Stimulated activated CD4-positive, alpha-beta T cell treated with anti-CD3 and anti-CD28 coated beads, TNF-alpha, amount 100 ng/mL, for 1 hour (primary cell): ENCODE measurements at regions not wholly inside any gene's neighbourhood (a gene's known extent, or its start where the extent isn't known, plus 50 kb on each side); places are given as distances from the start of the nearest gene placed in this dataset.
"Not testable (repeated sequence)": the region's sequence is repeated elsewhere in the genome, so short reads cannot be mapped to it uniquely, and the experiment has no call there.

Experiments
- DNase-seq, 3 donors: peaks; one replicate each; pipeline ENCODE4 v3.0.0-alpha.2; 2020; ENCODE audit warnings: low read depth in 3 of 3, low spot score in 1 of 3

DNA sequence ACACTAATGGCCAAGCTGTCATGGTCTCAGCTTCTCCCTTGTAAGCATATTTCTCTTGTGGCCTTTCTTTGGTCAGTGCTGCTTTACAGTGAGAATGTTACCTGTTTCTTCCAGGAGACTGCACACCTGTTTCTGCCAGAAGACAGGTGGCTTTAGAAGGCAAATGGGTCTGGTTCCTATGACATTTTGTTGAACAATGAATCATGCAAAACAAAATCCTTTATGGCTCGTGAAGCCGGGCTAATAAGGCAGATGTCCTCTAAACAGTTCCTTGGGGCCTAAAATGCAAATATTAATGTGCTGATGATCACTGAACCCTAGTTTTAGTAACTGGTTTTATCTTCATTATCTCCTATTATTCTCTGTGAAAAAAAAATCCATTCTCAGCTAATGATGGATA, 927.6 kb downstream of the GALC start:
- no peak for DNase-seq

GRCh38 chr14:87063181-87063580, 929.8 kb downstream of the GALC start:
- no peak for DNase-seq

- DNase-seq = no peak
These were observed 932.6 kb downstream of the GALC start for GRCh38 chr14:87060405-87060804.

DNA sequence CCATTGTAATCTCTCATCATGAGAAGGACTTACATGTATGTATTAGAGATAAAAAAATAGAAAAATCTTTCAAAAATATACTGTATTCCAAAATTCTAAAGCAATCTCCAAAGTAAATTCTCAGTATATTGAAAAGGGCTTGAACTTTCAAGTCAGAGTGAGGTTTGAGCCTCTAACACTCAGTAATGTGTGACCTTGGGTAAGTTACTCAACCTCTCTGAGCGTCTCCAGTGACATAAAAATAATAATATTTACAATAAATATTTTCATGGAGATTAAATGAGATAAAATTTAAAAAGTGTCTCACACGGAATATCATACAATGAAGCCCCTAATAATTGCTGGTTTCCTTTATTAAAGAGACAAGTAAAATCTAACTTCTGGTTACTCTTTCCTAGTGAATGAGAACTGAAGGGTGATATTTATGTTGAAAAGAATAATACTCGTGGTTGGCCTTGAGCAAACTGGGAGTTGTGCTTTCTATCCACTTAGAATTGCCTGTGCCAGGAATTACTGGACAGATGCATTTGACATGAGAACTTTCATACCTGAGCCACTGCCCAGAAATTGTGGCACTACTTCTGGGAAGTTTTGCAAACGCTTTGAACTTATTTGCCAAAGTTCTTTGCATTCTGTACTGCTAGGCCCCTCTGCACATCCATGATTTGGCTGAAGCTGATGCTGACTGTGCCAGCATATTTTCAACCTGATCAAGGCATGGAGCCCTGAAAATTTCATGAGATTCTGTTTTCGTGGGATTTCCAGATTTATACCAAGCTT, 933.7 kb downstream of the GALC start:
- no peak for DNase-seq

DNA sequence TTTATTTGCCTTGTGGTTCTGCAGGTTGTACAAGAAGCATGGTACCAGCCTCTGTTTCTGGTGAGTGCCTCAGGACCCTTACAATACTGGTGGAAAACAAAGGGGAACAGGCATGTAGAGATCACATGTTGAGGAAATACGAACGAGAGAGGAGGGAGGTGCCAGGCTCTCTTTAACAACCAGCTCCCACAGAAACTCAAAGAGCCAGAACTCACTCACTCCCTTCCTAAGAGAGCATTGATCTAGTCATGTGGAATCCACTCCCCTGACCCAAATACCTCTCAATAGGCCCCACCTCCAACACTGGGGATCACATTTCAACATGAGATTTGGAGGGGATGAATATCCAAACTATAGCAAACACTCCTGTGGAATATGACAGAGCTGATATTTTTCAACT, 938.0 kb downstream of the GALC start:
- no peak for DNase-seq

- no peak for DNase-seq
These were observed 940.2 kb downstream of the GALC start for GRCh38 chr14:87052646-87053225.

DNA sequence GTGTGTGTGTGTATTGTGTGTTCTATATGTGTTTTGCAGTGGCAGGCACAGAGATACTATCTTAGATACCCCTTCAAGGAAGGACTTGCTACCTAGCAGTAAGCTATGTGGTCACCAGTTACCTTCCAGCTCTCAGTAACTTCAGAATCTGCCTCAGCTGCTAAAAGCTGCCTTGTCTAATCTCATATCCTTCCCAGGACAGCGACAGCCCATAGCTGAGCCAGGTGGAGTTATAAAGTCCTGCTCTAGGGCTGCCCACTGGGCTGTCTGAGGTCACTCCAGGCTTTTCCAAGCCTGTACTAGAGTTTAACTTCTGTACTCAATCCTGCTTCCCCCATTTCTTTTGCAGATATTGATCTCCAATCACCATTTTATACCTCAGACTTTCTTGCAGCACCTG, 942.6 kb downstream of the GALC start:
- no peak for DNase-seq

DNA sequence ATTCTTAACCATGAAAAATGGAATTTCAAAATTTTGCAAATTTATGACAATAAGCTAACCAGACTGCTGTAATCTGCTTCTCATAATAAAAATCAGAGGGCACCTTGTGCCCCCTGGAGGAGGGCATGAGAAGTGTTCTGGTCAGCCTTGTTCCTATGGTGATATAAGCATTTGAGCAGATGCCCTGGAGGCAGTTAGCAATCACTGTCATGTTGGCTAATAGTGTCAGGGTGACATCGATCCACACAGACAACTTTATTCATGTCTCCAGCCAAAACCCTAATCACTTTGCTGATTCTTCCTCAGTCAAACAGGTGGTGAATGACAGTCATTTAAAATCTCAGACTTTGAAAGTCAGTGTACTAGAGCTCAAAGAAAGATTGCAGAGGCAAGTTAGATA, 943.0 kb downstream of the GALC start:
- DNase-seq = no peak

DNA sequence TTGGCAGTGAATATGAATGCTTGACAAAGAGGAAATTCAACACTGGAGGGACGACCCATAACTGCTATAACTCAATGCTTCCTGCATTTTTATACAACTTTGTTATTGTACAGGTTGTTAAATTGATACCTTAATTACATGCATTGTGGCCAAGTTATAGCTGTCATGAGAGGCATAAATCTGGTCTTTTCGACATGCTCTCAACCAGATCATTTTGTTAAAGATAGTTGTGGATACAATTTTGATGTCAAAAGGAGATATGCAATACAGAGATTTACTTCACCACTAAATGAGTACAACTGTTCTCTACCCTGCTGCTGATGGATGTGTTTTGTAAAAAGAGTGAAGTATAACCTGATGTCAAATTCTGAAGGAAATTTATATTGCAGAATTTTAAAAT, 946.0 kb downstream of the GALC start:
- no peak for DNase-seq

- no peak for DNase-seq
These were observed 947.0 kb downstream of the GALC start for GRCh38 chr14:87045956-87046355.

GRCh38 chr14:87045246-87045645, 947.7 kb downstream of the GALC start:
- DNase-seq = no peak

GRCh38 chr14:87044807-87045206, 948.2 kb downstream of the GALC start:
- DNase-seq = no peak

DNA sequence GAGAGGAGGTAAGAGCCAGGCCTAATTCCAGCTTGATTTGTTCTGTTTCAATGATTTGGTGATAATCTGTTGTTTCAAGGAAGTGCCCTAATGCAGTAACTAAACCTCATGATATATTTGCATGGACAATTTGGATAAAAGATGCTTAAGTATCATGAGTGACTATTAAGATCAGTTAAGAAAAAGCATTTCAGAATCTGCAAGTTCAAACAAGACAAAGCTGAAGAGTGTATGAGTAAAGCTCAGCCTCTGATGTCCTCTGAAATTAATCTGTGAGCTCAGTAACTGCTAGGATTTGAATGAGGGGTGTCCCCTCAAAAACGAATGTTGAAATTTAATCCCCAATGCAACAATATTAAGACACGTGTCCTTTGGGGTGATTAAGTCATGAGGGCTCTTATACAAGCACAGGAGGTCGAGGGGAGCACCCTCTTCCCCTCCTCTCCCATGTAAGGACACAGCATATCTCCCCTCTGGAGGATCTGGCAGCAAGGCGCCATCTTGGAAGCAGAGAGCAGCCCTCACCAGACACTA, 949.2 kb downstream of the GALC start:
- no peak for DNase-seq

DNA sequence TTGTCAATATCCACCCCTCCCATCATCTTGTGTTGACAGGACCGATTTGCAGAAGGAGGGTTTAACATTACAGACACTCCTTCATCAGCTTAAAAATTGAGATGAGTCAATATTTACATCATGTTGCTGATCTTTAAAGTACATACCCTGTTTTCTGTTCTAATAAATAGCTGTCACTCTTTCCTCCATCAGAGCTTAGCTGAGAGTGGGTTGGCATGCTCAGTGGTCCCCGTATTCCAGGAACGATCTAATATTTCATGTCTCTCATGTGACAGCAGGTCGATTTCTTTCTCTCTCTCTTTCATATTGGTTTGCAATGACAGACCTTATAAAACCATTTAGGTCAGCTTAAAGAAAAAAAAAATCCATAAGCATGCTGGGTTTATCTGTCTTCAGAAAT, 950.6 kb downstream of the GALC start:
- no peak for DNase-seq

- DNase-seq = no peak
These were observed 951.5 kb downstream of the GALC start for GRCh38 chr14:87041290-87042020.

GRCh38 chr14:87034680-87035079, 958.3 kb downstream of the GALC start:
- DNase-seq = no peak

DNA sequence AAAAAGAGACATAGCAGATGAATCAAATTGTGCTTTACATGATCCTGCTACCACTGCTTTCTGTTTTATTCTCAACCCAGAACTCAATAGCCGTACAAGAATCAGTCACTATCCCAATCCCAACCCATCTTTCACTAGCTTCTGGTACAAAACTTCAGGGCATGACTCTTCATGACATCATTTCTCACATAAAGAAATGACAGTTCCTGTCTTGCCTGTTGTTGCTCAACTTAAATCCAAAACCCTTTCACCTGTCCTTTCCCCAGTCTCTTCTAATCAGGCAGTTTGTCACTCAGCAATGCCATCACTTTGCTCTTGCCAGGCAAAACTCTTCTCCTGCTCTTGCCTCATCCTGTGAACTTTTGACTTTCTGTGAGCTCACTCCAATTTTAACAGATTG, 962.8 kb downstream of the GALC start:
- no peak for DNase-seq

- DNase-seq = not testable (repeated sequence)
These were observed 972.9 kb downstream of the GALC start for GRCh38 chr14:87020106-87020505.

DNA sequence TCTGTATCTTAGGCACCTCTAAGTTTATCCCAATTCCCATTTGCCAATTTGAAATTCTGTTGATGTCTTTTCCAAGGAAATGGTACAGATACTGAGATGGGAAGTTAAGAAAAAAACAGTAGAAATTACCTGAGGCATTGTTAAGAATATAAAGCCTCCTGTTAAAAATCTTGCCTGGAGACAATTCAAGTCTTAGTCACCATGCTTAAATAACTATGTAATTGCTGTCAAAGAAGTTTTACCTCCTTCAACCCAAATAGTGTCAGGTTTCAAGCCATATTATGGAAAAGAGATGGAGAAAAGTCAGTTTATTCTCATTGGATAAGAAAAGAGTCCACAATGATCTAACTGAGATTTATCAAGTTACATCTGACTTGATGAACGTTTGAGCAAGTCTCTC, 974.7 kb downstream of the GALC start:
- no peak for DNase-seq

DNA sequence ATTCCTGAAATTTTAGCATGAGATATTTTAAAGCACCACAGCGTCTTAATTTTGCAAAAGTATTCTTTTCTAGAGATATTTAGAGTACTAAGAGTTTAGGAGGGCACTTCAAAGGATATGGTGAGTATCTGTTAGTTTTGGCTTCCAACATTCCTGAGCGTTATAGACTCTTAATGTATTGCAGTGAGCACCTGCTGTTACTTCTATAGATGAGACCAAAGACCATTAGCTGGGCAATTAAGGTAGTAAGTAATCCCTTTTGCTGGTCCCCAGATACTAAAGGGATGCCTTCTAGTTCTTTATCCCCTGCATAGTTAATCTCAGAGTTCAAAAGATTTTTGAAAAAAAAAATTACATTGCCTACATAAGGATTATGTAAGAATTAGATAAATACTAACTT, 975.6 kb downstream of the GALC start:
- no peak for DNase-seq

DNA sequence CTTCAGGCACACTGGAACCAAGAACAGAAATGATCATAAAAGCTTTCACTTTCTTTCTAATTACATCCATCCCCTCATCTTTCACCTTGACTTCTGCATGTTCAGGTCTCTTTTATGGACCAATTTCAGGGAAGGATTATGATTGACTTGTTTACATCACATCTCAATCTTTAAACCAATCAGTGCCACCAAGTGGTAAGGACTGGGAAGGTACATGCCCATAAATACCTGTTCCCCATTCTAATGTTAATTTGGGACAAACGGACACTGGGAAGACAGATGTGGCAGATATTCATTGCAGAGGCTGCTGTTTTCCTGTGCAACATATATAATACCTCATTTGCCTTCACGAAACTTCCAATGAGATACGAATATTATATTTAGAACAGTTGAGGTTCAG, 978.1 kb downstream of the GALC start:
- DNase-seq = no peak

GRCh38 chr14:87013583-87013982, 979.4 kb downstream of the GALC start:
- DNase-seq = no peak
